Liver (tissue), 8 donors: ENCODE measurements at regions not wholly inside any gene's neighbourhood (a gene's known extent, or its start where the extent isn't known, plus 50 kb on each side); places are given as distances from the start of the nearest gene placed in this dataset.
"Not testable (repeated sequence)": the region's sequence is repeated elsewhere in the genome, so short reads cannot be mapped to it uniquely, and the experiment has no call there.

Source experiments
- DNase-seq: peaks from one replicate; pipeline ENCODE4 v3.0.0-alpha.2; 2017; ENCODE audit warnings: low spot score
- H3K27ac ChIP-seq, 2 donors: one replicate each; pipeline ENCODE4 v1.7.0; 2013; ENCODE audit warnings: inconsistent platforms in 2 of 2, low read length in 2 of 2, control low read depth in 1 of 2, low read depth in 1 of 2, mild to moderate bottlenecking in 1 of 2
- H3K27me3 ChIP-seq, 4 donors: one replicate each; pipeline versions ENCODE4 v1.6.1 to v1.7.0; 2013; ENCODE audit warnings: low read length in 3 of 4, inconsistent platforms in 1 of 4, mild to moderate bottlenecking in 1 of 4, moderate library complexity in 1 of 4; ENCODE audit not compliant: control insufficient read depth in 4 of 4, insufficient read depth in 4 of 4
- H3K36me3 ChIP-seq, 4 donors: one replicate each; pipeline versions ENCODE4 v1.6.1 to v1.7.0; 2013; ENCODE audit warnings: low read length in 3 of 4, mild to moderate bottlenecking in 3 of 4, low read depth in 1 of 4, moderate library complexity in 1 of 4; ENCODE audit not compliant: control insufficient read depth in 4 of 4, insufficient read depth in 3 of 4
- H3K4me1 ChIP-seq, 4 donors: one replicate each; pipeline versions ENCODE4 v1.6.1 to v1.7.0; 2013; ENCODE audit warnings: low read length in 3 of 4, mild to moderate bottlenecking in 3 of 4, moderate library complexity in 1 of 4; ENCODE audit not compliant: control insufficient read depth in 4 of 4, insufficient read depth in 4 of 4
- H3K4me3 ChIP-seq, 3 donors: one replicate each; pipeline versions ENCODE4 v1.6.1 to v1.7.0; 2013; ENCODE audit warnings: low read length in 3 of 3, control low read depth in 1 of 3, low read depth in 1 of 3, mild to moderate bottlenecking in 1 of 3
- H3K9ac ChIP-seq, 2 donors: one replicate each; pipeline ENCODE4 v1.7.0; 2013; ENCODE audit warnings: low read length in 2 of 2, mild to moderate bottlenecking in 2 of 2, moderate library complexity in 2 of 2, control low read depth in 1 of 2, low read depth in 1 of 2
- H3K9me3 ChIP-seq, 4 donors: one replicate each; pipeline versions ENCODE4 v1.6.1 to v1.7.0; 2013; ENCODE audit warnings: low read length in 3 of 4; ENCODE audit not compliant: control insufficient read depth in 4 of 4
- FOXA1 ChIP-seq: IDR thresholded peaks from 2 replicates; pipeline ENCODE4 v1.6.1; 2016; ENCODE audit warnings: antibody characterized with exemption
- FOXA2 ChIP-seq: IDR thresholded peaks from 2 replicates; pipeline ENCODE4 v1.6.1; 2016; ENCODE audit warnings: antibody characterized with exemption
- GABPA ChIP-seq, 2 donors: IDR thresholded peaks in 1 of 2; conservative IDR thresholded peaks in 1 of 2; 2 replicates each; pipeline ENCODE4 v1.6.1; 2016; ENCODE audit warnings: antibody characterized with exemption in 2 of 2, mild to moderate bottlenecking in 1 of 2, moderate library complexity in 1 of 2
- HNF4A ChIP-seq, 2 donors: conservative IDR thresholded peaks; 2 replicates each; pipeline ENCODE4 v1.6.1; 2016; ENCODE audit warnings: antibody characterized with exemption in 2 of 2, mild to moderate bottlenecking in 2 of 2
- HNF4G ChIP-seq: IDR thresholded peaks from 2 replicates; pipeline ENCODE4 v1.6.1; 2016; ENCODE audit warnings: antibody characterized with exemption
- JUND ChIP-seq, 2 donors: IDR thresholded peaks; 2 replicates each; pipeline ENCODE4 v1.6.1; 2016; ENCODE audit warnings: antibody characterized with exemption in 2 of 2
- NR2F2 ChIP-seq: IDR thresholded peaks from 2 replicates; pipeline ENCODE4 v1.6.1; 2016; ENCODE audit warnings: antibody characterized with exemption
- RAD21 ChIP-seq, 2 donors: IDR thresholded peaks; 2 replicates each; pipeline ENCODE4 v1.6.1; 2016; ENCODE audit warnings: antibody characterized with exemption in 2 of 2, mild to moderate bottlenecking in 2 of 2
- RXRA ChIP-seq, 2 donors: IDR thresholded peaks; 2 replicates each; pipeline ENCODE4 v1.6.1; 2017 to 2018; ENCODE audit warnings: antibody characterized with exemption in 2 of 2, mild to moderate bottlenecking in 1 of 2
- SP1 ChIP-seq: IDR thresholded peaks from 2 replicates; pipeline ENCODE4 v1.6.1; 2018; ENCODE audit warnings: antibody characterized with exemption, mild to moderate bottlenecking
- TAF1 ChIP-seq: conservative IDR thresholded peaks from 2 replicates; pipeline ENCODE4 v1.6.1; 2016; ENCODE audit warnings: antibody characterized with exemption, mild to moderate bottlenecking
- YY1 ChIP-seq: IDR thresholded peaks from 2 replicates; pipeline ENCODE4 v1.6.1; 2016; ENCODE audit warnings: antibody characterized with exemption, mild to moderate bottlenecking
- WGBS: extraction: QIAGEN DNeasy Blood & Tissue Kit; methylation state at CpG from one replicate; pipeline ENCODE4 v1.1.7; 2013; 5-methylcytosine and 5-hydroxymethylcytosine counted together
- TF ChIP-seq, protein P1 (sequence below): IDR thresholded peaks from 2 replicates; pipeline ENCODE4 v1.6.1; 2016; ENCODE audit warnings: antibody characterized with exemption
- TF ChIP-seq, protein P2 (sequence below): IDR thresholded peaks from 2 replicates; pipeline ENCODE4 v1.6.1; 2016; ENCODE audit warnings: antibody characterized with exemption
- TF ChIP-seq, protein P3 (sequence below): IDR thresholded peaks from 2 replicates; pipeline ENCODE4 v1.6.1; 2016; ENCODE audit warnings: antibody characterized with exemption, mild to moderate bottlenecking
- TF ChIP-seq, protein P4 (sequence below): IDR thresholded peaks from 2 replicates; pipeline ENCODE4 v1.6.1; 2016; ENCODE audit warnings: antibody characterized with exemption
- TF ChIP-seq, protein P5 (sequence below): fragments of 150-350 bp; IDR thresholded peaks from 2 replicates; pipeline ENCODE4 v1.5.1; 2017; ENCODE audit warnings: improper control_type of control experiment, low read depth, low read length; ENCODE audit not compliant: missing input control
- donor health status: healthy.
- donor health status: healthy.
- donor health status: healthy.
- donor health status: healthy.
- donor health status: healthy.

DNA sequence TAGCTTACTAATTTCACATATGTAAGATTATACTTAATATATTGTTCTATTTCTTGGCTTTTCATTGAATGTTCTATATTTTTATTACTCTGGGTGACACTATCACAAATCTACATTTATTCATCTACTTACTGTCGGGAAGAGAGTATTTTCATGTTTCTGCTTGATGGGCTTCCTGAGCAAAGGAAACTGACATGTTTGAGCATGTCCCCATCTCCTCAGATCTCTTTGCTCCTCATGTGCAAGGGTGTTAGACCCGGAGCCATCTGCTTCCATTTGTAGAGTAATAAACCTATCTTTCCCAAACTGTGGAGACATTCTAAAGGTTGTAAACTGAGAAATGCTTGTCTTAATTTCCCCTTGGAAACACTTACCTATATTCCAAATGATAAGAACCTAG lies 103.5 kb downstream of the LSMEM1 start:
- Histone ChIP-seq H3K4me3 (no peak overlapping the region), H3K4me1 (no peaks in the 10 kb centered on the region), H3K9me3 (no peaks in the 10 kb centered on the region), H3K9ac (no peak overlapping the region), H3K27me3 (peaks cover 0 to 3% (median 0%) of the 10 kb centered on the region in 4 donors), H3K36me3 (no peaks in the 10 kb centered on the region), H3K27ac (no peak overlapping the region)
- TF ChIP-seq, protein P1, sequence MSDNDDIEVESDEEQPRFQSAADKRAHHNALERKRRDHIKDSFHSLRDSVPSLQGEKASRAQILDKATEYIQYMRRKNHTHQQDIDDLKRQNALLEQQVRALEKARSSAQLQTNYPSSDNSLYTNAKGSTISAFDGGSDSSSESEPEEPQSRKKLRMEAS: no peak
- TF ChIP-seq, protein P2, sequence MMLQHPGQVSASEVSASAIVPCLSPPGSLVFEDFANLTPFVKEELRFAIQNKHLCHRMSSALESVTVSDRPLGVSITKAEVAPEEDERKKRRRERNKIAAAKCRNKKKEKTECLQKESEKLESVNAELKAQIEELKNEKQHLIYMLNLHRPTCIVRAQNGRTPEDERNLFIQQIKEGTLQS: no peak
- no peak for TF ChIP-seq NR2F2
- TF ChIP-seq FOXA1: no peak
- no peak for TF ChIP-seq SP1
- TF ChIP-seq, protein P3, sequence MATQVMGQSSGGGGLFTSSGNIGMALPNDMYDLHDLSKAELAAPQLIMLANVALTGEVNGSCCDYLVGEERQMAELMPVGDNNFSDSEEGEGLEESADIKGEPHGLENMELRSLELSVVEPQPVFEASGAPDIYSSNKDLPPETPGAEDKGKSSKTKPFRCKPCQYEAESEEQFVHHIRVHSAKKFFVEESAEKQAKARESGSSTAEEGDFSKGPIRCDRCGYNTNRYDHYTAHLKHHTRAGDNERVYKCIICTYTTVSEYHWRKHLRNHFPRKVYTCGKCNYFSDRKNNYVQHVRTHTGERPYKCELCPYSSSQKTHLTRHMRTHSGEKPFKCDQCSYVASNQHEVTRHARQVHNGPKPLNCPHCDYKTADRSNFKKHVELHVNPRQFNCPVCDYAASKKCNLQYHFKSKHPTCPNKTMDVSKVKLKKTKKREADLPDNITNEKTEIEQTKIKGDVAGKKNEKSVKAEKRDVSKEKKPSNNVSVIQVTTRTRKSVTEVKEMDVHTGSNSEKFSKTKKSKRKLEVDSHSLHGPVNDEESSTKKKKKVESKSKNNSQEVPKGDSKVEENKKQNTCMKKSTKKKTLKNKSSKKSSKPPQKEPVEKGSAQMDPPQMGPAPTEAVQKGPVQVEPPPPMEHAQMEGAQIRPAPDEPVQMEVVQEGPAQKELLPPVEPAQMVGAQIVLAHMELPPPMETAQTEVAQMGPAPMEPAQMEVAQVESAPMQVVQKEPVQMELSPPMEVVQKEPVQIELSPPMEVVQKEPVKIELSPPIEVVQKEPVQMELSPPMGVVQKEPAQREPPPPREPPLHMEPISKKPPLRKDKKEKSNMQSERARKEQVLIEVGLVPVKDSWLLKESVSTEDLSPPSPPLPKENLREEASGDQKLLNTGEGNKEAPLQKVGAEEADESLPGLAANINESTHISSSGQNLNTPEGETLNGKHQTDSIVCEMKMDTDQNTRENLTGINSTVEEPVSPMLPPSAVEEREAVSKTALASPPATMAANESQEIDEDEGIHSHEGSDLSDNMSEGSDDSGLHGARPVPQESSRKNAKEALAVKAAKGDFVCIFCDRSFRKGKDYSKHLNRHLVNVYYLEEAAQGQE: no peak
- TF ChIP-seq GABPA (IDR thresholded peaks at IDR 0.05 in 1 of 2, conservative IDR thresholded peaks at IDR 0.05 in 1 of 2): no peak
- TF ChIP-seq HNF4G: no peak
- TF ChIP-seq RXRA (IDR thresholded peaks at IDR 0.05): no peak
- TF ChIP-seq, protein P4, sequence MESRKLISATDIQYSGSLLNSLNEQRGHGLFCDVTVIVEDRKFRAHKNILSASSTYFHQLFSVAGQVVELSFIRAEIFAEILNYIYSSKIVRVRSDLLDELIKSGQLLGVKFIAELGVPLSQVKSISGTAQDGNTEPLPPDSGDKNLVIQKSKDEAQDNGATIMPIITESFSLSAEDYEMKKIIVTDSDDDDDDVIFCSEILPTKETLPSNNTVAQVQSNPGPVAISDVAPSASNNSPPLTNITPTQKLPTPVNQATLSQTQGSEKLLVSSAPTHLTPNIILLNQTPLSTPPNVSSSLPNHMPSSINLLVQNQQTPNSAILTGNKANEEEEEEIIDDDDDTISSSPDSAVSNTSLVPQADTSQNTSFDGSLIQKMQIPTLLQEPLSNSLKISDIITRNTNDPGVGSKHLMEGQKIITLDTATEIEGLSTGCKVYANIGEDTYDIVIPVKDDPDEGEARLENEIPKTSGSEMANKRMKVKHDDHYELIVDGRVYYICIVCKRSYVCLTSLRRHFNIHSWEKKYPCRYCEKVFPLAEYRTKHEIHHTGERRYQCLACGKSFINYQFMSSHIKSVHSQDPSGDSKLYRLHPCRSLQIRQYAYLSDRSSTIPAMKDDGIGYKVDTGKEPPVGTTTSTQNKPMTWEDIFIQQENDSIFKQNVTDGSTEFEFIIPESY: no peak
- TF ChIP-seq HNF4A (conservative IDR thresholded peaks at IDR 0.05): no peak
- TF ChIP-seq FOXA2: no peak
- no peak for TF ChIP-seq RAD21 (IDR thresholded peaks at IDR 0.05)
- no peak for TF ChIP-seq YY1
- DNase-seq: no peak
- WGBS: 77% methylated on average over 2 of the region's 2 CpGs

DNA sequence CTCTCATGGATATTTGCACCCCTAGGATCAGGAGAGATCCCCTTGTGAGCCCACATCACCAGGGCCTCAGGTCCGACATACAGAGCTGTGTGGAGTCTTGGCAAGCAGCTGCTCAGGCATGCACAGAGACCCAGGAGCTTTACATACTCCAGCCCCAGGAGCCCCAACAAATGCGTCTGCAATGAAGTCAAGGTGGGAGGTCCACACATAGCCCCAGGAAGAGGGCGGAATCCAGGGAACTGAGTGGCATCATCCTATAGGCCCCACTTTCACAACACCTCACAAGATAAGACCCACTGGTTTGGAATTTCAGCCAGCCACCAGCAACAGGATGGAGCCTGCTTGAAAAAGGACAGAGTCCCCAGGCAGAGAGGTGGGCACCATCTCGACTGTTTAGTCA lies 106.7 kb downstream of the LSMEM1 start:
- Histone ChIP-seq H3K4me1 (no peaks in the 10 kb centered on the region), H3K27me3 (peaks cover 0 to 3% (median 0%) of the 10 kb centered on the region in 4 donors), H3K4me3 (no peak overlapping the region), H3K9me3 (no peaks in the 10 kb centered on the region), H3K36me3 (no peaks in the 10 kb centered on the region), H3K9ac (no peak overlapping the region), H3K27ac (no peak overlapping the region)
- TF ChIP-seq, protein P5, sequence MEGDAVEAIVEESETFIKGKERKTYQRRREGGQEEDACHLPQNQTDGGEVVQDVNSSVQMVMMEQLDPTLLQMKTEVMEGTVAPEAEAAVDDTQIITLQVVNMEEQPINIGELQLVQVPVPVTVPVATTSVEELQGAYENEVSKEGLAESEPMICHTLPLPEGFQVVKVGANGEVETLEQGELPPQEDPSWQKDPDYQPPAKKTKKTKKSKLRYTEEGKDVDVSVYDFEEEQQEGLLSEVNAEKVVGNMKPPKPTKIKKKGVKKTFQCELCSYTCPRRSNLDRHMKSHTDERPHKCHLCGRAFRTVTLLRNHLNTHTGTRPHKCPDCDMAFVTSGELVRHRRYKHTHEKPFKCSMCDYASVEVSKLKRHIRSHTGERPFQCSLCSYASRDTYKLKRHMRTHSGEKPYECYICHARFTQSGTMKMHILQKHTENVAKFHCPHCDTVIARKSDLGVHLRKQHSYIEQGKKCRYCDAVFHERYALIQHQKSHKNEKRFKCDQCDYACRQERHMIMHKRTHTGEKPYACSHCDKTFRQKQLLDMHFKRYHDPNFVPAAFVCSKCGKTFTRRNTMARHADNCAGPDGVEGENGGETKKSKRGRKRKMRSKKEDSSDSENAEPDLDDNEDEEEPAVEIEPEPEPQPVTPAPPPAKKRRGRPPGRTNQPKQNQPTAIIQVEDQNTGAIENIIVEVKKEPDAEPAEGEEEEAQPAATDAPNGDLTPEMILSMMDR: no peak
- TF ChIP-seq SP1: no peak
- TF ChIP-seq YY1: no peak
- no peak for TF ChIP-seq JUND (IDR thresholded peaks at IDR 0.05)
- TF ChIP-seq, protein P2: no peak
- no peak for TF ChIP-seq TAF1
- TF ChIP-seq RXRA (IDR thresholded peaks at IDR 0.05): no peak
- TF ChIP-seq NR2F2: no peak
- DNase-seq: no peak
- 84% methylated on average over 4 of the region's 4 CpGs for WGBS

DNA sequence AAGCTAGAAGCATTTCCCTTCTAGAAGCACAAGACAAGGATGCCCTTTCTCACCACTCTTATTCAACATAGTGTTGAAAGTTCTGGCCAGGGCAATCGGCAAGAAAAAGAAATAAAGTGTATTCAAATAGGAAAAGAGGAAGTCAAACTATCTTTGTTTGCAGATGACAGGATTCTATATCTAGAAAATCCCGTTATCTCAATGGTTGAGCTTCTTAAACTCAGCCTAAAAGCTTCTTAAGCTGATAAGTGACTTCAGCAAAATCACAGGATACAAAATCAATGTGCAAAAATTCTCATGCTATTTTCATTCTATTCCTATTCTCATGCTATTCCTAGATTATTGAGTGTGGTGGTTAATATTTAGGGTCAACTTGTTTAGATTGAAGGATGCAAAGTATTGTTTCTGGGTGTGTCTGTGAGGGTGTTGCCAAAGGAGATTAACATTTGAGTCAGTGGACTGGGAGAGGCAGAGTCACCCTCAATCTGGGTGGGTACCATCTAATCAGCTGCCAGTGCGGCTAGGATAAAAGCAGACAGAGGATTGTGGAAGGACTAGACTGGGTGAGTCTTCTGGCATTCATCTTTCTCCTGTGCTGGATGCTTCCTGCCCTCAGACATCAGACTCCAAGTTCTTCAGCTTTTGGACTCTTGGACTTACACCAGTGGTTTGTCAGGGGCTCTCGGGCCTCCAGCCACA lies 111.9 kb downstream of the LSMEM1 start:
- not testable (repeated sequence) for H3K27me3 ChIP-seq, H3K27ac ChIP-seq, DNase-seq, H3K4me1 ChIP-seq, H3K9me3 ChIP-seq, H3K9ac ChIP-seq, H3K4me3 ChIP-seq, H3K36me3 ChIP-seq
- 58% methylated on average over 4 of the region's 4 CpGs for WGBS
